Endothelial cell (in vitro differentiated cells): ENCODE measurements at regions not wholly inside any gene's neighbourhood (a gene's known extent, or its start where the extent isn't known, plus 50 kb on each side); places are given as distances from the start of the nearest gene placed in this dataset.

Source experiments
- DNase-seq: peaks from one replicate; pipeline ENCODE4 v3.0.0; 2021; ENCODE audit warnings: low spot score
- H3K27ac Mint-ChIP-seq: one replicate; pipeline ENCODE4 v1.8.0; 2021; ENCODE audit warnings: mixed read lengths, inconsistent platforms; ENCODE audit not compliant: unreplicated experiment
- H3K27me3 Mint-ChIP-seq: one replicate; pipeline ENCODE4 v1.8.0; 2021; ENCODE audit warnings: mild to moderate bottlenecking, moderate library complexity, mixed read lengths, inconsistent platforms; ENCODE audit not compliant: unreplicated experiment
- H3K36me3 Mint-ChIP-seq: one replicate; pipeline ENCODE4 v1.8.0; 2021; ENCODE audit warnings: mild to moderate bottlenecking, low read depth, mixed read lengths, inconsistent platforms; ENCODE audit not compliant: unreplicated experiment
- H3K4me1 Mint-ChIP-seq: one replicate; pipeline ENCODE4 v1.8.0; 2021; ENCODE audit warnings: mild to moderate bottlenecking, mixed read lengths, inconsistent platforms; ENCODE audit not compliant: unreplicated experiment
- H3K4me3 Mint-ChIP-seq: one replicate; pipeline ENCODE4 v1.8.0; 2021; ENCODE audit warnings: mild to moderate bottlenecking, mixed read lengths, inconsistent platforms; ENCODE audit not compliant: unreplicated experiment
- H3K9me3 Mint-ChIP-seq: one replicate; pipeline ENCODE4 v1.8.0; 2021; ENCODE audit warnings: mixed read lengths, inconsistent platforms; ENCODE audit not compliant: unreplicated experiment
- CTCF ChIP-seq: fragments of 200-600 bp; sonication (generic); IDR thresholded peaks from one replicate; pipeline ENCODE4 v1.5.0; 2021; ENCODE audit warnings: antibody characterized with exemption; ENCODE audit not compliant: unreplicated experiment

GRCh38 chr12:25659621-25660020 lies 106.5 kb upstream of the LMNTD1 start:
- no peaks in the 10 kb centered on the region for H3K36me3 Mint-ChIP-seq
- no peak for DNase-seq
- H3K4me1 Mint-ChIP-seq, result no peaks in the 10 kb centered on the region
- no peak overlapping the region for H3K27ac Mint-ChIP-seq
- H3K9me3 Mint-ChIP-seq, result no peaks in the 10 kb centered on the region
- TF ChIP-seq CTCF, result no peak
- no peak overlapping the region for H3K4me3 Mint-ChIP-seq
- peaks cover 2% of the 10 kb centered on the region for H3K27me3 Mint-ChIP-seq

- TF ChIP-seq CTCF, result no peak
- DNase-seq, result no peak
- Mint-ChIP-seq H3K36me3 (no peaks in the 10 kb centered on the region), H3K4me1 (no peaks in the 10 kb centered on the region), H3K9me3 (no peaks in the 10 kb centered on the region), H3K27ac (no peak overlapping the region), H3K4me3 (no peak overlapping the region), H3K27me3 (no peaks in the 10 kb centered on the region)
Observed at GRCh38 chr12:25670076-25671055, 117.3 kb upstream of the LMNTD1 start.

GRCh38 chr12:25675808-25676207 lies 122.7 kb upstream of the LMNTD1 start:
- TF ChIP-seq CTCF, result no peak
- Mint-ChIP-seq H3K9me3 (no peaks in the 10 kb centered on the region), H3K27me3 (peaks cover 1% of the 10 kb centered on the region), H3K4me1 (no peaks in the 10 kb centered on the region), H3K4me3 (no peak overlapping the region), H3K36me3 (no peaks in the 10 kb centered on the region), H3K27ac (no peak overlapping the region)
- no peak for DNase-seq

DNA sequence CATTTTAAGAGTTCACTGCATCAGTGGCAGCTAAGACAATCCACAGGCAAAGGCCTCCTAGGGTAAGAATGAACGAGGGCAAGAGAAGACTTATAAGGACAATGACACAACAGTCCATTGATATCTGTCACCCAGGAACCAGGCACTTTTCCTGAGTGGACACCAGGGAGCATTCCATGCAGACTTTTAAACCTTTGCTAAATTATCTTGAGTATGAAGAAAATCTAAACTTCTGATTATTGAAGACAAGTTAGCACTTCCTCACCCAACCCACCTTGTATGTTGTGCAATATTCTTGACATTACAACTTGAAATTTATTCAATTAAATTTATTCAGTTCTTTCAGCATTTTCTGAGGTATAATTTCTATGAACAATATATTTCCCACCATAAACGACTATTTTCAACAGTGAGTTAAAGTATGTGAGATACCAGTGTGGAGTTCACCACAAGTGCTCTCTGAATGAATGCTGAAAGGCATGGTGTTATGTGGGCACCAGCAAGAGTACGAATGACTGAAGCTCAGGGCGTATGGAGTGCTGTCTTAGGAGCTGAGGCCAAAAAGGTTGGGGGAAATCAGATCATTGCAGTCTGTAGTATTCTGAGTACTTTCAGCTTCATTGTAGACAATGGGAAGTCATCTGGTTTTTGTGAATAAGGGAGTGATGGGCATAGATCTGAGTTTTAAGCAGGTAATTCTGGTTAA lies 124.3 kb upstream of the LMNTD1 start:
- no peaks in the 10 kb centered on the region for H3K9me3 Mint-ChIP-seq
- peaks cover 1% of the 10 kb centered on the region for H3K27me3 Mint-ChIP-seq
- no peak for DNase-seq
- H3K36me3 Mint-ChIP-seq, result no peaks in the 10 kb centered on the region
- no peaks in the 10 kb centered on the region for H3K4me1 Mint-ChIP-seq
- H3K27ac Mint-ChIP-seq, result no peak overlapping the region
- TF ChIP-seq CTCF, result no peak
- H3K4me3 Mint-ChIP-seq, result no peak overlapping the region

- Mint-ChIP-seq H3K4me1 (no peaks in the 10 kb centered on the region), H3K9me3 (no peaks in the 10 kb centered on the region), H3K4me3 (no peak overlapping the region), H3K27ac (no peak overlapping the region), H3K36me3 (no peaks in the 10 kb centered on the region), H3K27me3 (peaks cover 2% of the 10 kb centered on the region)
- no peak for TF ChIP-seq CTCF
- no peak for DNase-seq
Observed at GRCh38 chr12:25681580-25681979, 128.5 kb upstream of the LMNTD1 start.
